Gastroesophageal sphincter (tissue), 3 donors: ENCODE measurements at regions not wholly inside any gene's neighbourhood (a gene's known extent, or its start where the extent isn't known, plus 50 kb on each side); places are given as distances from the start of the nearest gene placed in this dataset.

Experiments
- EP300 ChIP-seq: sonication (generic); formaldehyde crosslinking; IDR thresholded peaks from one replicate; pipeline ENCODE4 v1.6.1; 2017; ENCODE audit warnings: antibody characterized with exemption, mild to moderate bottlenecking
- POLR2AphosphoS5 ChIP-seq: sonication (generic); formaldehyde crosslinking; IDR thresholded peaks from one replicate; pipeline ENCODE4 v1.6.1; 2017; ENCODE audit warnings: antibody characterized with exemption
- TF ChIP-seq, protein P1 (sequence below), 4 experiments: fragments of 200-600 bp in 2 of 4; fragments of 450-650 bp in 2 of 4; sonication (generic) in 1 of 4; IDR thresholded peaks; one replicate each; pipeline ENCODE4 v1.5.1; 2017 to 2019; ENCODE audit warnings: antibody characterized with exemption in 4 of 4, mild to moderate bottlenecking in 2 of 4, moderate library complexity in 2 of 4

DNA sequence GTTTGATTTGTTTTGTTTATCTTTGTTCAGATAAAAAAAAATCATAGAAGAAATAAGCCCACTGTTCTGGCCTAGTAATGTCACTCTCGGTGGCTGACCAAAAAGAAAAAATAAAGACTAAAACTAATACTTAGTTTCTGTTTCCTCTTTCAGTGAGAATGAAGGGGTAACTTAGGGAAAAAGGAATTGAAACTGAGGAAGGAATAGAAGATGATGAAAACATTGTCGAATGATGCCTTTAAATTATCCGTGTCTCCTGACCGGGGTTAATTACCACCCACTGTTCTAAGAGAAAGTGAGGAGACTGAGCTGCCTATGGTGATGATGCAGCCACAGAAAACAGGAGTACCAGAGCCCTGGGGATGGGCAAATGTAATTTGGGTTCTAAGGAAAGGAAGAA, 73.1 kb downstream of the PTCHD4 start:
- TF ChIP-seq, protein P1, sequence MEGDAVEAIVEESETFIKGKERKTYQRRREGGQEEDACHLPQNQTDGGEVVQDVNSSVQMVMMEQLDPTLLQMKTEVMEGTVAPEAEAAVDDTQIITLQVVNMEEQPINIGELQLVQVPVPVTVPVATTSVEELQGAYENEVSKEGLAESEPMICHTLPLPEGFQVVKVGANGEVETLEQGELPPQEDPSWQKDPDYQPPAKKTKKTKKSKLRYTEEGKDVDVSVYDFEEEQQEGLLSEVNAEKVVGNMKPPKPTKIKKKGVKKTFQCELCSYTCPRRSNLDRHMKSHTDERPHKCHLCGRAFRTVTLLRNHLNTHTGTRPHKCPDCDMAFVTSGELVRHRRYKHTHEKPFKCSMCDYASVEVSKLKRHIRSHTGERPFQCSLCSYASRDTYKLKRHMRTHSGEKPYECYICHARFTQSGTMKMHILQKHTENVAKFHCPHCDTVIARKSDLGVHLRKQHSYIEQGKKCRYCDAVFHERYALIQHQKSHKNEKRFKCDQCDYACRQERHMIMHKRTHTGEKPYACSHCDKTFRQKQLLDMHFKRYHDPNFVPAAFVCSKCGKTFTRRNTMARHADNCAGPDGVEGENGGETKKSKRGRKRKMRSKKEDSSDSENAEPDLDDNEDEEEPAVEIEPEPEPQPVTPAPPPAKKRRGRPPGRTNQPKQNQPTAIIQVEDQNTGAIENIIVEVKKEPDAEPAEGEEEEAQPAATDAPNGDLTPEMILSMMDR (IDR thresholded peaks at IDR 0.05) = no peak
- TF ChIP-seq EP300 (no peak), POLR2AphosphoS5 (no peak)
